HEK293 (cell line): ENCODE measurements at regions not wholly inside any gene's neighbourhood (a gene's known extent, or its start where the extent isn't known, plus 50 kb on each side); places are given as distances from the start of the nearest gene placed in this dataset.
A peak's percentile ranks its signal among the peaks of the same experiment; 100 is the strongest.

ENCODE experiments used
- MYNN ChIP-seq: fragments of 450-650 bp; formaldehyde crosslinking; IDR thresholded peaks from 2 replicates; pipeline ENCODE4 v1.5.1; 2016; ENCODE audit warnings: missing biosample characterization, missing genetic modification characterization, borderline replicate concordance
- ZBTB20 ChIP-seq: fragments of 450-650 bp; formaldehyde crosslinking; IDR thresholded peaks from 2 replicates; pipeline ENCODE4 v1.5.1; 2016; ENCODE audit warnings: missing biosample characterization, missing genetic modification characterization
- ZBTB21 ChIP-seq: fragments of 450-650 bp; formaldehyde crosslinking; IDR thresholded peaks from 2 replicates; pipeline ENCODE4 v1.5.1; 2017; ENCODE audit warnings: missing biosample characterization, missing genetic modification characterization
- ZFP37 ChIP-seq: fragments of 450-650 bp; formaldehyde crosslinking; IDR thresholded peaks from 2 replicates; pipeline ENCODE4 v1.5.1; 2016; ENCODE audit warnings: missing biosample characterization, missing genetic modification characterization
- ZFP69B ChIP-seq: fragments of 450-650 bp; formaldehyde crosslinking; IDR thresholded peaks from 2 replicates; pipeline ENCODE4 v1.5.1; 2016; ENCODE audit warnings: missing biosample characterization, missing genetic modification characterization
- ZNF280D ChIP-seq: fragments of 450-650 bp; formaldehyde crosslinking; IDR thresholded peaks from 2 replicates; pipeline ENCODE4 v1.5.1; 2016; ENCODE audit warnings: missing biosample characterization, missing genetic modification characterization
- ZNF311 ChIP-seq: fragments of 450-650 bp; formaldehyde crosslinking; IDR thresholded peaks from 2 replicates; pipeline ENCODE4 v1.5.1; 2017; ENCODE audit warnings: missing biosample characterization, missing genetic modification characterization, borderline replicate concordance
- ZNF324 ChIP-seq: fragments of 450-650 bp; formaldehyde crosslinking; IDR thresholded peaks from 2 replicates; pipeline ENCODE4 v1.5.1; 2016; ENCODE audit warnings: missing biosample characterization, missing genetic modification characterization
- ZNF362 ChIP-seq: fragments of 450-650 bp; formaldehyde crosslinking; IDR thresholded peaks from 2 replicates; pipeline ENCODE4 v1.5.1; 2016; ENCODE audit warnings: missing biosample characterization, missing genetic modification characterization
- ZNF366 ChIP-seq: fragments of 450-650 bp; formaldehyde crosslinking; conservative IDR thresholded peaks from 2 replicates; pipeline ENCODE4 v1.5.1; 2016; ENCODE audit warnings: missing biosample characterization, missing genetic modification characterization
- ZNF37A ChIP-seq: fragments of 450-650 bp; IDR thresholded peaks from 2 replicates; pipeline ENCODE4 v1.5.1; 2018; ENCODE audit warnings: missing biosample characterization, missing genetic modification characterization
- ZNF391 ChIP-seq: fragments of 450-650 bp; formaldehyde crosslinking; IDR thresholded peaks from 2 replicates; pipeline ENCODE4 v1.5.1; 2016; ENCODE audit warnings: low read depth, missing biosample characterization, missing genetic modification characterization, borderline replicate concordance
- ZNF501 ChIP-seq: fragments of 450-650 bp; formaldehyde crosslinking; IDR thresholded peaks from 2 replicates; pipeline ENCODE4 v1.5.1; 2016; ENCODE audit warnings: missing biosample characterization, missing genetic modification characterization
- ZNF518A ChIP-seq: fragments of 450-650 bp; formaldehyde crosslinking; conservative IDR thresholded peaks from 2 replicates; pipeline ENCODE4 v1.5.1; 2016; ENCODE audit warnings: low read depth, missing biosample characterization, missing genetic modification characterization
- ZNF629 ChIP-seq: fragments of 450-650 bp; formaldehyde crosslinking; IDR thresholded peaks from 2 replicates; pipeline ENCODE4 v1.5.1; 2017; ENCODE audit warnings: missing biosample characterization, missing genetic modification characterization
- ZNF639 ChIP-seq: fragments of 450-650 bp; formaldehyde crosslinking; IDR thresholded peaks from 2 replicates; pipeline ENCODE4 v1.5.1; 2016; ENCODE audit warnings: missing biosample characterization, missing genetic modification characterization

- TF ChIP-seq ZNF639: peak; percentile 34; the same call in 1 of the 2 replicates
- TF ChIP-seq MYNN (tag by site-specific recombination): 0 out of 2 replicates have a peak, but pooled peaks have one; percentile 7
- TF ChIP-seq ZNF362 (tag by site-specific recombination): peak; percentile 92
- TF ChIP-seq ZBTB21 (tag by site-specific recombination): peak; percentile 75; the same call in 1 of the 2 replicates
- peak; percentile 81 for TF ChIP-seq ZNF366 (tag by site-specific recombination)
- no peak for TF ChIP-seq ZNF280D
- TF ChIP-seq ZNF311 (tag by site-specific recombination): no peak
- TF ChIP-seq ZNF324 (tag by site-specific recombination): no peak
- TF ChIP-seq ZFP37 (tag by site-specific recombination): peak; percentile 57; the same call in 1 of the 2 replicates
- peak; percentile 25; the same call in 1 of the 2 replicates for TF ChIP-seq ZNF518A (tag by site-specific recombination)
- peak; percentile 89 for TF ChIP-seq ZNF629 (tag by site-specific recombination)
- TF ChIP-seq ZBTB20: no peak
- TF ChIP-seq ZNF501 (tag by site-specific recombination): 0 out of 2 replicates have a peak, but pooled peaks have one; percentile 26
- no peak for TF ChIP-seq ZFP69B (tag by site-specific recombination)
- no peak for TF ChIP-seq ZNF37A (tag by site-specific recombination)
- TF ChIP-seq ZNF391: no peak
- TF ChIP-seq, all 188 proteins: peak for 15
Observed at GRCh38 chr4:23333946-23334878, 555.6 kb downstream of the PPARGC1A start (continued).
